H7 (cell line): ENCODE measurements at regions not wholly inside any gene's neighbourhood (a gene's known extent, or its start where the extent isn't known, plus 50 kb on each side); places are given as distances from the start of the nearest gene placed in this dataset.
A peak's percentile ranks its signal among the peaks of the same experiment; 100 is the strongest.

Experiments used
- DNase-seq: peaks from one replicate; pipeline ENCODE4 v3.0.0; 2012
- H3K27me3 ChIP-seq: 2 replicates; pipeline ENCODE4 v1.6.0; 2011; ENCODE audit warnings: mild to moderate bottlenecking, low read length; ENCODE audit not compliant: control insufficient read depth, insufficient read depth
- H3K36me3 ChIP-seq: replicated peaks from 2 replicates; pipeline ENCODE4 v1.5.1; 2011; ENCODE audit warnings: low read length; ENCODE audit not compliant: control insufficient read depth, insufficient read depth
- H3K4me3 ChIP-seq: 2 replicates; pipeline ENCODE4 v1.5.1; 2011; ENCODE audit warnings: low read depth, mild to moderate bottlenecking, control low read depth, low read length, moderate library complexity; ENCODE audit not compliant: insufficient read depth

DNA sequence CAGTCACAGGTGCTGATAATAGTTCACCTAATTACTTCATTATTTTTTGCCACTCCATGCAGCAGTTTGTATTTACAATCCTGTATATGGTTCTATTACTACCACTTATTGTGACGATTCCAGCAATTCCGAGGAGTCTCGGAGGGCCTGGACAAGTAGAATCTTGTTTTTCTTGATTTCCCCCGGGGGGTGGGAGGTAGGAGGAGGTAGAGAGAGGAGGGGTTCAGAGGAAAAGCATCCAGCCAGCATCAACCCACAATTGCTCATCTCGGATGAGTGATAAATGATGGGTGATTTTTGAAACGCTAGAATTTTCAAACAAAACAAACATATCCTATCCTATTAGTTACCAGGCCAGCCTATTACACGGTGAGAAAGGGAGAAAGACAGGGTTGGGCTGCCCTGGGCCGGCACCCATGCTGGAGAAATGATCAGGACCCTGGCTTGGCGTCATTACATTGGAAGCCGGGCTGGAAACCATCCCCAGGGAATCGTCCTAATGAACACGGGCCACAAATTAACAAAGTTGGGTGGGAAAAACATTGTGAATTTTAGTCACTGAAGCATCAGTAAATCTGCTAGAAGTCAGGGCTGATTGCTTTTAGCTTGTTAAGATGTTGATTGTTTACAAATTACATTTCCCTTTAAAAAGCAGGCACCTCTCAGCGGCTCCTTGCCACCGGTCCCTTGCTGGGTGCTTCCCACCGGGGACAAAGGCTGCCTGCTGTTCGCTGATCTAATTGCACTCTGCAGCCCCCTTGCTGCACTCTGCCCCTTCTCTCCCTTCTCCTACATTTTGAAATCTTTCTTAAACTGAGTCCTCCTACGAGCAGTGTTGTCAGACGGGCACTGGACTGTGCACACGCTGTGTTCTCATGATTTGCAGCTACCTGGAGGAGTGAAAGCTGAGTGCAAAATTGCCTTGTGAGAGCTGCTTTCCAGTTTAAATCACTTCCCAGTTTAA is 95.5 kb downstream of the FAM204A start:
- Histone ChIP-seq H3K27me3 (peaks cover 62% of the 10 kb centered on the region), H3K4me3 (no peak overlapping the region), H3K36me3 (no peaks in the 10 kb centered on the region)
- DNase-seq = peak; percentile 59

DNA sequence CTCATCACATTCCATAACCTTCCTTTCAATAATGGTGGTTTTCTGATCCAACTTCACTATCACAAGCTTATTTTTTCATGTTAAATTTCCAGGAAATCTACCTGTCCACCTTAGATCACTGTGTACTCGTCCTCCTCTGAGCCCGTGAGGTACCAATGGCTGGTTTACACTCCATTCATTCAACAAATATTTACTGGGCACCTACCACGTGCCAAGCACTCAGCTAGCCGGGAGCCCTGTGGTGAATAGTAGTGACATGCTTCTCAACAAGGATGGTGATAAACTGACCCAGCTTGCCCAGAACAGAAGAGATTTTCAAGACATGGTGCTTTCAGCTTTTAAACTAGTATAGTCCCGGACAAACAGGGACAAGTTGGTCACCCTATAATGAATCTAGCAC is 98.2 kb downstream of the FAM204A start:
- Histone ChIP-seq H3K4me3 (no peak overlapping the region), H3K36me3 (no peaks in the 10 kb centered on the region), H3K27me3 (peaks cover 57% of the 10 kb centered on the region)
- DNase-seq = no peak

DNA sequence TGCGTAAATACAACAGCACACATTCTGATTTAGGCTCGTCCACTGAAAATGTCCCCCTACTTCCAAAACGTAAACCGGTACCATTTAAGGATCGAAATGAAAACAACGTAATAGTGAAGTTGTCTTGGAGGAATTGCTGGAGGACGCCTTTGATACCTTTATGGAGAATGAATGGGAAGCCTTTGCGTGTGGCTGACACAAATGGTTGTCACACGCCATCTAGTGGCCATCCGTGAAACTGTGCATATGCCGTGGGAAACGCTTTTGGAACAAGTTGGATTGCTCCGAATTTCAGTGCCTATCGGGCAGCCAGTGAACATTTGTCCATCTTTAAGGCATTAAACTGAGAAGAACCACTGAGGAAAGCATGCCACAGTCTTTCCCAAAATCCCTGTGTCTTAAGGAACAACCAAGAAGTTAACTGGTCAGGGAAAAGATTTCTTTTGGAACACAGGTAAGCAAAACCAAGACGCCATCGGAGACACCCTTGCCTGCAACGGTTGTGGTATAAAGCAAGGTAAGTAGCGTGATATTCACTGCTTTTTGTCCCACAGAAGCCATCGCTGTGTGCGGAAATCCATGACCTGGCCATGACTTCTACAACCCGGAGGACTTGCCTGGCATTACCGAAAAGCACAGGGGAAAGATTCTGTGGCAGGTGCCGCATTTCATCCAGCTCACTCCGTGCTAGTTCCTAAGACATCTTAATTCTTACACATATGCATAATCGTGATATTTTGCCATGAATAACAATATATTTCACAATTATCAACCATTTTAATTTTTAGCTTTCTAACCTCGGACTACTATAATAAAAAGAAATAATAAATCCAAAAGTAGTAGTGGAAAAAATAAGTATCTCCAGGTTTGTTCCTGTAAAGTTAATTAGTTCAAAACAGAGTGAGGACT is 100.6 kb downstream of the FAM204A start:
- peak; percentile 63 for DNase-seq
- no peak overlapping the region for H3K4me3 ChIP-seq
- H3K27me3 ChIP-seq = peaks cover 38% of the 10 kb centered on the region
- no peaks in the 10 kb centered on the region for H3K36me3 ChIP-seq

DNA sequence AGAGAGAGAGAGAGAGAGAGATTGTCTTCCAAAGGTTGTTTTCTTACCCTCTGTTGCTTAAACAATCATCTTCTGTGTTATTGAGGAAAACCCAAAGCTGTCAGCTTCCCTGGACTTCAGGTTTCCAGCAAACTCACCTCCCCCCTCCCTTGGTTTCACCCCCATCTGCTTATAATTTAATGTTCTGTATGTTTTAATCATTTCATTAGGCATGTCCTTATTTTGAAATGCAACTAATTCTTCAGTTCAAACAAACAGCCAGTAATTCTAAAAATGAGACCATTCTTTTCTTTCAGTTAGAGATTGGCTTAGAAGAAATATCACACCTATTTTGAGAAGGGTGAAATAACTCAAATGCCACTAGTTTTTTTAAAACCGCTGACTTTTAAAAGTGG is 102.9 kb downstream of the FAM204A start:
- H3K27me3 ChIP-seq = peaks cover 23% of the 10 kb centered on the region
- no peak for DNase-seq
- no peak overlapping the region for H3K4me3 ChIP-seq
- no peaks in the 10 kb centered on the region for H3K36me3 ChIP-seq

DNA sequence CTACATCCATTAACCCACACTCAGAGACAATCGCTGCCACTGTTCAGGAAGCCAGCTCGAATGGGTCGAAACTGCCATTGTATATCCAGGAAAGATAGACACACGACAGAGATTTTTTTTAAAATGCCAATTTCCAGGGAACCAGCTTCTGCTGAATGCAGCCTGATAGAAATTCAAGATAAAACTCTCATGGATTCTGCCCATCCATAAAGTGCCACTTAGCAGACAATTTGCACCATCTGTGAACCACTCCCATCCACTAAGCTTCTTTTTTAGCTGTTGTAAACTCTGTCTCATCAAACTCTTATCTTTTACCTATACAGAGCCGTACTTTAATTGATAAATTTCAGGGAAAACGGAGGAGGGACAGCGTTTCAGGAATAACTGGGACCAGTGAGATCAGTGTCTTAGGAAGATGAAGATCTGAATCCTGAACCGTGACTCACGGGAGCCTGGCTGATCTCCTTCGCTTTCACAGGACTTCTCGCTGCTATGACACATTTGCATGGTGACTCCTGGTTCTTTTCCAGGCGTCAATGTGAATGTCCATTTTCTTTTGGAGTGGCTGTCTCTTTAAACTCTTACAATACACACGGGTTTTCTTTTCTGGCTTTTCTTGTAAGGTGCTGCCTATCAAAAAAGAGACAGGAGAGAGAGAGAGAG is 103.4 kb downstream of the FAM204A start:
- Histone ChIP-seq H3K27me3 (peaks cover 19% of the 10 kb centered on the region), H3K36me3 (no peaks in the 10 kb centered on the region), H3K4me3 (no peak overlapping the region)
- no peak for DNase-seq

DNA sequence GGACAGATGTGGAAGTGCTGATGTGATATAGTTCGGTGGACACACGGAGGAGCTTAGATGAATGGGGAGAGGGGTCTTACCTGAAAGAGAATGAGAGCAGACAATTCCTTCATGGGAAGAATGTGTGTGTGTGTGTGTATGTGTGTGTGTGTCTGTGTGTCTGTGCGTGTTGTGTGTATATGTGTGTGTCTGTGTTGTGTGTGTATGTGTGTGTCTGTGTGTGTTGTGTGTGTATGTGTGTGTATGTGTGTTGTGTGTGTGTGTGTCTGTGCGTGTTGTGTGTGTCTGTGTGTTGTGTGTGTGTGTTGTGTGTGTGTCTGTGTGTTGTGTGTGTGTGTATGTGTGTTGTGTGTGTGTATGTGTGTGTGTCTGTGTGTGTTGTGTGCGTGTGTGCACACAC is 104.2 kb downstream of the FAM204A start:
- H3K36me3 ChIP-seq = no peaks in the 10 kb centered on the region
- H3K27me3 ChIP-seq = peaks cover 12% of the 10 kb centered on the region
- DNase-seq = no peak
- no peak overlapping the region for H3K4me3 ChIP-seq

DNA sequence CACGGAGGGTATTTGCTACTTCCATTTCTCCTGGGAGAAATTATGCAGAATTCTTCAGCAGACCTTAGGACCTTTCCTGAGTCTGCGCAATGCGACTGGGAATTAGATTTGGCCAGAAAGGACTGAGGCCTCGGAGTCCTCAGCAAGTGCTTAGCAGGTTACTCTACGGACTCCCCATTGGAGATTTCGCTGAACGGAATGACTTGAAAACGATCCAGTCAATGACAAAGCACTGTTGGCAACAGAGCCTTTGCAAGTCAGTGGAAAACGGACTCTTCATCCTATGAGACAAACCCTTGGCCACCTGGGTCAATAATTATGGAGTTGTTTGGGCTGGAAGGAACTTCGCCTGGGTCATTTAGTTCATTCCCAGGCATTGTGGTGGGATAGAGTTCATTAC is 107.4 kb downstream of the FAM204A start:
- H3K27me3 ChIP-seq = no peaks in the 10 kb centered on the region

DNA sequence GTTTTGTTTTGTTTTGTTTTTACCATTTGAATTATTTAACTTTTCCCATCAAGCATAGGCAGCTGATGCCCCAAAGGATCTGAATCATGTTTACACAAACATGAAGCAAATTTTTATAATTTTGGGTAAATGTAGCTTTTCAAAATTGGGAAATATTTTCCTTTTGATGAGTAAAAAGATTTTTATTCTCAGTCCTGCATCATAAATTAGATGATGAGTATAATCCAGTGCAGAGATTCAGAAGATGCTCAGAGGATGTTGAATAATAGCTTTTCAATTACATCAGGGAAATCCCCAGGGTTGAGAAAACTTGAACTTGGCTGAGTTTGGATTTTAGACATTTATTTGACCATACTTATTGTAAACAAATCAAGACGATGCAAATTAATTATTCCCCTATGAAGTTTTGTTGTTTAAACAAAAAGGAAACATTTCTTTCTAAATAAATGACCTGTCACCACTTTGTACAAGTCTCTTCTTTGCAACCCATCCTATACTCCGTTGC is 121.7 kb downstream of the FAM204A start:
- Histone ChIP-seq H3K36me3 (no peaks in the 10 kb centered on the region), H3K4me3 (no peak overlapping the region), H3K27me3 (no peaks in the 10 kb centered on the region)
- DNase-seq = no peak

More for the DNA sequence above, 107.4 kb downstream of the FAM204A start:
- Histone ChIP-seq H3K36me3 (no peaks in the 10 kb centered on the region), H3K4me3 (no peak overlapping the region)
- no peak for DNase-seq

DNA sequence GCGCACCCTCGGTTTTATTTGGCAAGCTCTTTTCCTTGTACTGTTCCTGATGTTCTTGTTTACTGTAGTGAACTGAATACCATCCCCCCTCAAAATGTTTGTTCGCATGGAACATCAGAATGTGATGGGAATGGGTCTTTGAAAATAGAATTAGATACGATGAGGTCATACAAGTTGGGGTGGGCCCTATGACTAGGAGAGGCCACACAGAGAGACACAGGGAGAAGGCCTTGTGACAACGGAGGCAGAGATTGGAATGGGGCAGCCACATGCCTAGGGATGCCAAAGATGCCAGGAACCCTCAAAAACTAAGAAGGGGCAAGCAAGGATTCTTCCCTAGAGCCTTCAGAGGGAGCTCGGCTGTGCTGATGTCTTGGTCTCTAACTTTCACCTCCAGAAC is 123.6 kb downstream of the FAM204A start:
- H3K4me3 ChIP-seq = no peak overlapping the region
- DNase-seq = no peak
- H3K36me3 ChIP-seq = no peaks in the 10 kb centered on the region
- no peaks in the 10 kb centered on the region for H3K27me3 ChIP-seq

DNA sequence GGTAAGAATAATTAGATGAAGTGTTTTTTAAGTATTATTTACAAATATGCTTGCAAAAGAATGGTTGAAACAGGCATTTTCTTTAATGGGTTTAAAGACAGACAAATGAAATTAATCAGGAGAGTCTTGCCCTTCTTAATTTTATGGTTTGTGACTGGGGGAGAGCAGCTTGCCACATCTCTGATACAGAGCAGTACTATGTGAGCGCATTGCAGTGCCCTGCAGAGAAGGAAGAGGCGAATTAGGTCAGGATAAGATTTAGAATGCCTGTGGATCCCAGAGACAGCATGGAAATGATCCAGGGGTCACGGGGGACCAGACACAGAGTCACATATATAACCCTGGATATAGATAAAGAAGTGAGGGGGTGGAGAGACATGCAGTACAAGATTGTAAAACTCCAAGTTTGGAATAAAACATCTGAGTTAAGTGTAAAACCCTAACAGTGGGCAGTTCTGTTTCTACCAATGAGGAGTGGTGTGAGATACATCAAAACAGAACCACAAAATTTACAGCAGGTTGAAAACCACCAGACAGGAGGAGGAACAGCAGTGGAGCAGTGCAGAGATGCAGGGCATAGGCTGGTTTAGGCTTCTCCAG is 125.5 kb downstream of the FAM204A start:
- Histone ChIP-seq H3K4me3 (no peak overlapping the region), H3K36me3 (no peaks in the 10 kb centered on the region)
- DNase-seq = no peak

DNA sequence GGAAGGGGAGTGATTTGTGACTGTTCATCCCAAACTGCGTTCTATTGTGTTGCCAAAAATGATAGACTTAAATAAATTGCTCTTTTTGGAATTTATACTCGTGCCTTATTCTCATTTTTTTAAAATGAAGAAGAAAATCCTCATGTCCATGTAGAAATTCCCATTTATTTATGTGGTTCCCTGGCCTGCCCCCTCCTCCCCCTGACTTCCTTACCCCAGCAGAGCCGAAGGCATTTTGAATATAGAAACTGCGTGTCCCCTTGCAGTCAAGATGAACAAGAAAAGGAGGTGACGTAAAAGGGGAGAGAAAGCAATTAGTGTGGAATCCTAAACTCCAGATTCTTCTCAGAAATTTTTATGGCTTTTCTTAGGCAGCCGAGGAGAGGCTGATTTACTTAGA is 126.1 kb downstream of the FAM204A start:
- H3K36me3 ChIP-seq = no peaks in the 10 kb centered on the region
- no peaks in the 10 kb centered on the region for H3K27me3 ChIP-seq
- H3K4me3 ChIP-seq = no peak overlapping the region
- no peak for DNase-seq

More for the DNA sequence above, 125.5 kb downstream of the FAM204A start:
- H3K27me3 ChIP-seq = no peaks in the 10 kb centered on the region

DNA sequence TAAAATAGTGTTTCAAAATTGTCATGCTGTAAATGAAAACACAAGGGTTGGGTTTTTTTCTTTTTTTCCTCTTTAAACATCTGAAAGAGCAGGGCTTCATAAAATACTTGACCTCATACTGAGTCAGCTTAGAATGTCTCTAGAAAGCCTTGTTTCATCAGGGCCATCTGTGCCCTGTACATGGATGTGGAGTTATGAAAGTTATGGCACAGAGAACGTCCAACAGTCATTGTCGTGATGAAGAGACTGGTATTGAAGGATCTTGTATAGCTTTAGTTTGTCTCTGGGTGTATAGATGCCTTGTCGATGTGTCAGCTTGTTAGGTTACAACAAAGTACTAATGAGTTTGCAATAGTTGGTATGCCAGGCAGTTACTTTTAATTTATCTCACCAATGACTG is 127.3 kb downstream of the FAM204A start:
- no peak for DNase-seq
- H3K27me3 ChIP-seq = no peaks in the 10 kb centered on the region
- no peaks in the 10 kb centered on the region for H3K36me3 ChIP-seq
- no peak overlapping the region for H3K4me3 ChIP-seq

DNA sequence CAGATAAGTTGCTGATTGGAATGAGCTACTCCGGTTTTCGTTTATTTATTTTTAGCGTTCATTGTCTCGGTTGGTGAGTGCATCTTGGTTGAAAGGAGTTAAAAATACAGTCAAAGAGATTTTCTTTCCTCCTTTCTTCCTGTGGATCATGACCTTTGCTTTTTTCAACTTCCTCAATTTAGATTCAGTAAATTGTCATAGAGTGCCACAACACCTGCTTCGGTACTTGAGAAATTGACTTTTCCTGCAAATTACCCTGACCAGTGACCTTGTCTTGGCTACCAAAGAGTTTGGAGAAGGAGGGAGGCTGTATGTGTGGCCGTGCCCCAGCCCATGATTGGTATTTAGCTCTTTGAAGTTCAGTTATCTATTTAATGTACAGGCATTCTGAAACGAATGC is 128.7 kb downstream of the FAM204A start:
- H3K27me3 ChIP-seq = no peaks in the 10 kb centered on the region
- no peaks in the 10 kb centered on the region for H3K36me3 ChIP-seq
- H3K4me3 ChIP-seq = no peak overlapping the region
- no peak for DNase-seq

DNA sequence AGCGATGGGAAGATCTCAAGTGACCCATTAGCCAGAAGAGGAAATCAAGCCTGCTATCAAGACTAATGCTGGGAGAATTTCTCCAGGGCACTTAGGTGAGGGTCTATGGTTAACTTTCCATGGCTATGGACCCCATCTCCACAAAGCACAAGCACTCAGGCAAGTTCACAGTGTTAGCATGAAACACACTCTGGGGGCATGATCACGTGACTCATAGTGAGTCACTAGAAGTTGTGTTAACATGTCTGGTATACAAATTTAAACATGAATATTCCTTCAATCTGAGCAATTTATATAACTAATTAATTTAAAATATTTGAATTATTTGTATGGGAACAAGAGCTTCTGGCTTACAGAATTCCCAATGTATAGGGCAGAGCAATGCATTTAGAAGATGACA is 131.8 kb downstream of the FAM204A start:
- Histone ChIP-seq H3K4me3 (no peak overlapping the region), H3K27me3 (no peaks in the 10 kb centered on the region), H3K36me3 (no peaks in the 10 kb centered on the region)
- no peak for DNase-seq
